Osteocyte (in vitro differentiated cells): ENCODE measurements at regions not wholly inside any gene's neighbourhood (a gene's known extent, or its start where the extent isn't known, plus 50 kb on each side); places are given as distances from the start of the nearest gene placed in this dataset.
"Not testable (repeated sequence)": the region's sequence is repeated elsewhere in the genome, so short reads cannot be mapped to it uniquely, and the experiment has no call there.

ENCODE experiments used
- DNase-seq: peaks from one replicate; pipeline ENCODE4 v3.0.0; 2021; ENCODE audit warnings: mixed read lengths; ENCODE audit not compliant: unreplicated experiment; ENCODE audit errors: extremely low spot score
- H3K27ac Mint-ChIP-seq: one replicate; pipeline ENCODE4 v1.8.0; 2021; ENCODE audit warnings: mild to moderate bottlenecking, mixed read lengths; ENCODE audit not compliant: unreplicated experiment
- H3K27me3 Mint-ChIP-seq: one replicate; pipeline ENCODE4 v1.8.0; 2021; ENCODE audit warnings: mixed read lengths; ENCODE audit not compliant: unreplicated experiment
- H3K36me3 Mint-ChIP-seq: one replicate; pipeline ENCODE4 v1.8.0; 2021; ENCODE audit warnings: mixed read lengths; ENCODE audit not compliant: unreplicated experiment
- H3K4me1 Mint-ChIP-seq: one replicate; pipeline ENCODE4 v1.8.0; 2021; ENCODE audit warnings: mixed read lengths; ENCODE audit not compliant: unreplicated experiment
- H3K4me3 Mint-ChIP-seq: one replicate; pipeline ENCODE4 v1.8.0; 2021; ENCODE audit warnings: mild to moderate bottlenecking, moderate library complexity, mixed read lengths; ENCODE audit not compliant: unreplicated experiment
- H3K9me3 Mint-ChIP-seq: one replicate; pipeline ENCODE4 v1.8.0; 2021; ENCODE audit warnings: mixed read lengths; ENCODE audit not compliant: unreplicated experiment
- CTCF ChIP-seq: fragments of 200-600 bp; sonication (generic); IDR thresholded peaks from 2 replicates; pipeline ENCODE4 v1.5.0; 2021; ENCODE audit warnings: antibody characterized with exemption, mild to moderate bottlenecking, moderate library complexity

GRCh38 chr4:26052663-26053541 lies 138.9 kb downstream of the SMIM20 start:
- Mint-ChIP-seq H3K4me3 (no peak overlapping the region), H3K9me3 (no peaks in the 10 kb centered on the region), H3K4me1 (peaks cover 16% of the 10 kb centered on the region), H3K27me3 (peaks cover 8% of the 10 kb centered on the region), H3K36me3 (no peaks in the 10 kb centered on the region), H3K27ac (no peak overlapping the region)
- DNase-seq: no peak
- no peak for TF ChIP-seq CTCF

- no peak for TF ChIP-seq CTCF
- no peak overlapping the region for H3K27ac Mint-ChIP-seq
- no peak for DNase-seq
- H3K36me3 Mint-ChIP-seq: no peaks in the 10 kb centered on the region
- H3K4me3 Mint-ChIP-seq: no peak overlapping the region
- no peaks in the 10 kb centered on the region for H3K9me3 Mint-ChIP-seq
- H3K4me1 Mint-ChIP-seq: peaks cover 9% of the 10 kb centered on the region
- peaks cover 8% of the 10 kb centered on the region for H3K27me3 Mint-ChIP-seq
Observed at GRCh38 chr4:26053761-26054160, 139.7 kb downstream of the SMIM20 start.

- no peak overlapping the region for H3K27ac Mint-ChIP-seq
Observed at GRCh38 chr4:26055855-26056254, 141.8 kb downstream of the SMIM20 start.

GRCh38 chr4:26056406-26056805 lies 142.4 kb downstream of the SMIM20 start:
- no peak for DNase-seq
- Mint-ChIP-seq H3K27ac (no peak overlapping the region), H3K27me3 (peaks cover 8% of the 10 kb centered on the region), H3K36me3 (no peaks in the 10 kb centered on the region), H3K4me1 (peaks cover 3% of the 10 kb centered on the region), H3K4me3 (no peak overlapping the region), H3K9me3 (no peaks in the 10 kb centered on the region)
- TF ChIP-seq CTCF: no peak

More at GRCh38 chr4:26055855-26056254, 141.8 kb downstream of the SMIM20 start:
- Mint-ChIP-seq H3K4me1 (peaks cover 2% of the 10 kb centered on the region), H3K36me3 (no peaks in the 10 kb centered on the region), H3K27me3 (peaks cover 8% of the 10 kb centered on the region), H3K9me3 (no peaks in the 10 kb centered on the region), H3K4me3 (no peak overlapping the region)
- no peak for TF ChIP-seq CTCF
- DNase-seq: no peak

GRCh38 chr4:26057839-26058238 lies 143.8 kb downstream of the SMIM20 start:
- not testable (repeated sequence) for H3K4me3 Mint-ChIP-seq, H3K27ac Mint-ChIP-seq, H3K27me3 Mint-ChIP-seq, DNase-seq, H3K9me3 Mint-ChIP-seq, H3K36me3 Mint-ChIP-seq
- H3K4me1 Mint-ChIP-seq: peaks cover 12% of the 10 kb centered on the region
